ENCODE measurements at regions not wholly inside any gene's neighbourhood (a gene's known extent, or its start where the extent isn't known, plus 50 kb on each side); places are given as distances from the start of the nearest gene placed in this dataset.

- ChIA-PET POLR2A (ENCODE audit: unreplicated experiment) (no interaction called here), CTCF (no interaction called here)
- DNase-seq: no peak
- TF ChIP-seq, protein P1, sequence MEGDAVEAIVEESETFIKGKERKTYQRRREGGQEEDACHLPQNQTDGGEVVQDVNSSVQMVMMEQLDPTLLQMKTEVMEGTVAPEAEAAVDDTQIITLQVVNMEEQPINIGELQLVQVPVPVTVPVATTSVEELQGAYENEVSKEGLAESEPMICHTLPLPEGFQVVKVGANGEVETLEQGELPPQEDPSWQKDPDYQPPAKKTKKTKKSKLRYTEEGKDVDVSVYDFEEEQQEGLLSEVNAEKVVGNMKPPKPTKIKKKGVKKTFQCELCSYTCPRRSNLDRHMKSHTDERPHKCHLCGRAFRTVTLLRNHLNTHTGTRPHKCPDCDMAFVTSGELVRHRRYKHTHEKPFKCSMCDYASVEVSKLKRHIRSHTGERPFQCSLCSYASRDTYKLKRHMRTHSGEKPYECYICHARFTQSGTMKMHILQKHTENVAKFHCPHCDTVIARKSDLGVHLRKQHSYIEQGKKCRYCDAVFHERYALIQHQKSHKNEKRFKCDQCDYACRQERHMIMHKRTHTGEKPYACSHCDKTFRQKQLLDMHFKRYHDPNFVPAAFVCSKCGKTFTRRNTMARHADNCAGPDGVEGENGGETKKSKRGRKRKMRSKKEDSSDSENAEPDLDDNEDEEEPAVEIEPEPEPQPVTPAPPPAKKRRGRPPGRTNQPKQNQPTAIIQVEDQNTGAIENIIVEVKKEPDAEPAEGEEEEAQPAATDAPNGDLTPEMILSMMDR (conservative IDR thresholded peaks at IDR 0.05): peak; percentile 68
- no peak for TF ChIP-seq EZH2 (IDR thresholded peaks at IDR 0.05; ENCODE audit: low read depth)
- Histone ChIP-seq H3K36me3 (ENCODE audit: low read depth) (no peaks in the 10 kb centered on the region), H3K79me2 (ENCODE audit: low read depth) (no peaks in the 10 kb centered on the region), H3F3A (ENCODE audit: insufficient read depth, low read depth) (no peaks in the 10 kb centered on the region), H3K9me3 (ENCODE audit: insufficient read depth, low read depth) (peaks cover 6% of the 10 kb centered on the region; the same call in 1 of the 2 replicates), H2AFZ (no peak overlapping the region), H4K20me1 (ENCODE audit: insufficient read depth) (no peaks in the 10 kb centered on the region), H3K4me3 (no peak overlapping the region), H3K4me1 (replicated peaks; ENCODE audit: insufficient read depth) (no peaks in the 10 kb centered on the region), H3K4me2 (no peak overlapping the region), H3K9me2 (ENCODE audit: insufficient read depth) (no peaks in the 10 kb centered on the region), H3K27ac (no peak overlapping the region), H3K27me3 (ENCODE audit: insufficient read depth, low read depth) (no peaks in the 10 kb centered on the region)
- intact Hi-C loops (cut with micrococcal nuclease; ENCODE audit: unreplicated experiment): loop anchor here (2.0 to 5.0 kb wide), 2 partner anchors 596 to 1139 kb away; no protein-coding TSS in a partner anchor
- no TSS peak for BruUV-seq (replicated peaks)
These were observed 515.0 kb upstream of the KLHL1 start for GRCh38 chr13:70623239-70623638.

- H3K9me3 ChIP-seq (ENCODE audit: insufficient read depth, low read depth): peaks cover 6% of the 10 kb centered on the region; the same call in 1 of the 2 replicates
- no peak overlapping the region for H3K4me2 ChIP-seq
- H2AFZ ChIP-seq: no peak overlapping the region
- H3F3A ChIP-seq (ENCODE audit: insufficient read depth, low read depth): no peaks in the 10 kb centered on the region
- H3K36me3 ChIP-seq (ENCODE audit: low read depth): no peaks in the 10 kb centered on the region
- no peaks in the 10 kb centered on the region for H3K79me2 ChIP-seq (ENCODE audit: low read depth)
- H4K20me1 ChIP-seq (ENCODE audit: insufficient read depth): no peaks in the 10 kb centered on the region
- POLR2A ChIA-PET (ENCODE audit: unreplicated experiment): no interaction called here
- no peaks in the 10 kb centered on the region for H3K4me1 ChIP-seq (replicated peaks; ENCODE audit: insufficient read depth)
- no peaks in the 10 kb centered on the region for H3K9me2 ChIP-seq (ENCODE audit: insufficient read depth)
- CTCF ChIA-PET: no interaction called here
- DNase-seq: no peak
- TF ChIP-seq, protein P1 (conservative IDR thresholded peaks at IDR 0.05): no peak
- no peak for TF ChIP-seq EZH2 (IDR thresholded peaks at IDR 0.05; ENCODE audit: low read depth)
- intact Hi-C loops (cut with micrococcal nuclease; ENCODE audit: unreplicated experiment): loop anchor here (2.0 to 5.0 kb wide), 2 partner anchors 596 to 1140 kb away; no protein-coding TSS in a partner anchor
- BruUV-seq (replicated peaks): no TSS peak
- no peak overlapping the region for H3K4me3 ChIP-seq
- no peaks in the 10 kb centered on the region for H3K27me3 ChIP-seq (ENCODE audit: insufficient read depth, low read depth)
- no peak overlapping the region for H3K27ac ChIP-seq
These were observed 514.5 kb upstream of the KLHL1 start for GRCh38 chr13:70622796-70623195.

GRCh38 chr13:70619936-70620335 is 511.7 kb upstream of the KLHL1 start:
- no peak for DNase-seq
- H3K4me2 ChIP-seq: no peak overlapping the region
- no TSS peak for BruUV-seq (replicated peaks)
- H3F3A ChIP-seq (ENCODE audit: insufficient read depth, low read depth): no peaks in the 10 kb centered on the region
- no peak overlapping the region for H3K4me3 ChIP-seq
- H3K9me3 ChIP-seq (ENCODE audit: insufficient read depth, low read depth): 0 out of 2 replicates have a peak, but pooled peaks cover 3% of the 10 kb centered on the region
- no peaks in the 10 kb centered on the region for H3K4me1 ChIP-seq (replicated peaks; ENCODE audit: insufficient read depth)
- CTCF ChIA-PET: no interaction called here
- H2AFZ ChIP-seq: no peak overlapping the region
- H3K27me3 ChIP-seq (ENCODE audit: insufficient read depth, low read depth): no peaks in the 10 kb centered on the region
- intact Hi-C loops (cut with micrococcal nuclease; ENCODE audit: unreplicated experiment): loop anchor here (5.0 kb wide), 1 partner anchor 1142 kb away; no protein-coding TSS in a partner anchor
- H3K27ac ChIP-seq: no peak overlapping the region
- H3K36me3 ChIP-seq (ENCODE audit: low read depth): no peaks in the 10 kb centered on the region
- TF ChIP-seq, protein P1 (conservative IDR thresholded peaks at IDR 0.05): no peak
- no peak for TF ChIP-seq EZH2 (IDR thresholded peaks at IDR 0.05; ENCODE audit: low read depth)
- H3K79me2 ChIP-seq (ENCODE audit: low read depth): no peaks in the 10 kb centered on the region
- H3K9me2 ChIP-seq (ENCODE audit: insufficient read depth): no peaks in the 10 kb centered on the region
- H4K20me1 ChIP-seq (ENCODE audit: insufficient read depth): no peaks in the 10 kb centered on the region
- POLR2A ChIA-PET (ENCODE audit: unreplicated experiment): no interaction called here

Data from PC-9 (cell line).